Hindlimb muscle (tissue), 1 donor: ENCODE measurements at regions not wholly inside any gene's neighbourhood (a gene's known extent, or its start where the extent isn't known, plus 50 kb on each side); places are given as distances from the start of the nearest gene placed in this dataset.

ENCODE experiments used
- DNase-seq: peaks from one replicate; pipeline ENCODE4 v3.0.0-alpha.2; 2013

DNA sequence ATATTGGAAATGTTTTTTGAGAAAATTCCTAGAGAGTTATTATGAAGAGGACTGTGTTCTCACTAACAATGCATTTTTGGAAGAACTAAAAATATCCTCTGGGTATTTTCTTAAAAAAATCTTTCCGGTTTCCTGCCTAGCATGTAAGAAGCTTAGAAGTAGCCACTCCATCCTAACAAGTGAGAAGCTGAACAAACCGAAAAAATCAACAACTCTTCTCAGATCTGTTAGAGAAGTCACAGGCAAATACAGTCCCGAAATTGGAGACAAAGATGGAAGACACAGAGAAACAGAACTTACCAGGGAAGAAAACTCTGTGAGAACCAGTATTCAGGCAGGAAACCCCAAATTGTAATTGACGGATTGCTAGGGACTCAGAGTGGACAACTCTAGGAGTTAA is 173.0 kb downstream of the KLF12 start:
- no peak for DNase-seq

DNA sequence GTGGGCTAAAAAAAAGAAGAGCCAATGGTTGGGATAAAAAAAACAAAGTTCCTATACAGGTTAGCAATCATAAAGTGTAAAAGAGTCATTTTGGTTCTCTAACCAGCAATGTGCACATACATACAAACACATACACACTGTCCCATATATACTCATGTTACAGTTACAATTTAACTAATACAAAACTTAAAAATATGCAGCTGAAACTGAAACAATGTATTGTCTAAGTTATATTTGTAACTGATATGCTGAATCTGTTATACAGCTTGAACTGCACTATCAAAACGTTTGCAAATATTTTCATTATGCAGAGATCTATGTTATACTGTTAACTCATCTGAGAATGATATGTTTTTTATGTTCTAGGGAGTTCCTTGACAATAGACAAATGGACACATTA is 173.7 kb downstream of the KLF12 start:
- DNase-seq: no peak

DNA sequence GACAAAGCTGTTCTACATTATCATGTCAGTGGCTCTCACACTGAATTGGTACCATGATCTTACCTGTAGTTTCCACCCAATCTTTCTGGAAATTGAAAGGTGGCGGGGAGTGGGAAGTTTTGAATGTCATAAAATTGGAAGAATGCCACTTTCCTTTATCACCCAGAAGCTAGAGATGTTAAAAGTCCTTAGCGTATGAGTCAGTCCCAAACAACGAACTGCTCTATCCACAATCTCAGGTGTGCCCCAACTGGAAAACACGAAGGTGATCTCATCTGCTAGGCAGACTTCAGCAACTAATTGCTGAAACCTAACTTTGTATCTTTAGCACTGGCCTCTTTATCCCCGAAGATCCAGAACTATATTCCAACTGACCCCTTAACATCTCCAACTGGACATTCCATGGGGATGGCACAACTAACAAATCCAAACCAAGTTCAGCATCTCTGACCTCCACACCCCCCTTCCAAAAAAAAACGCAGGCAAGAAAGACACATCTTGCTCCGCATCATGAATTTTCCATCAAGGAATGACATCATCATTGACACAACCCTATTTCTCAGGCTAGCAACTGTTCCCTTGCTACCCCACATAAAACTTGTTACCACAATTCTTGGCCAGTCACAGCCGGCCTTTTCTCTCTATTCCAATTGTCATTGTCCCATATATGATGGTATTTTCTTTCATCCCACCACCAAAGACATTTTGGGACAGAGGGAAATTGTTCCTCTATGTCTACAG is 175.4 kb downstream of the KLF12 start:
- DNase-seq: no peak

DNA sequence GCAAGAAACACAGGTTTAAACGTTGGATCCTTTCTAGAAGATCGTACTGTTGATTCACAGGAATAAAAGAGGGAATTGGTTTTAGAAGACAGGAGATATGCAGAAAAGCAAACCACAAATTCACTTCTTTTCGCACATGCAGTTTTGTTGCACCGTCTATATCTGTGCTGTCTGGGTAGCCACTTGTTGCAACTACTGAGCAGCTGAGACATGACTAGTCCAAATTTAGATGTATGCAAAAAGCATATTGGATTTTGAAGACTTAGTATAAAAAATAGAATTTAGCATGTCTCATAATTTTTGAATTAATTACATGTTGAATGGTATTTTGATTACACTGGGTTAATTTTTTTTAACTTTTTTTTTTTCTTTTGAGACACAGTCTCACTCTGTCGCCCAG is 176.3 kb downstream of the KLF12 start:
- DNase-seq: no peak

DNA sequence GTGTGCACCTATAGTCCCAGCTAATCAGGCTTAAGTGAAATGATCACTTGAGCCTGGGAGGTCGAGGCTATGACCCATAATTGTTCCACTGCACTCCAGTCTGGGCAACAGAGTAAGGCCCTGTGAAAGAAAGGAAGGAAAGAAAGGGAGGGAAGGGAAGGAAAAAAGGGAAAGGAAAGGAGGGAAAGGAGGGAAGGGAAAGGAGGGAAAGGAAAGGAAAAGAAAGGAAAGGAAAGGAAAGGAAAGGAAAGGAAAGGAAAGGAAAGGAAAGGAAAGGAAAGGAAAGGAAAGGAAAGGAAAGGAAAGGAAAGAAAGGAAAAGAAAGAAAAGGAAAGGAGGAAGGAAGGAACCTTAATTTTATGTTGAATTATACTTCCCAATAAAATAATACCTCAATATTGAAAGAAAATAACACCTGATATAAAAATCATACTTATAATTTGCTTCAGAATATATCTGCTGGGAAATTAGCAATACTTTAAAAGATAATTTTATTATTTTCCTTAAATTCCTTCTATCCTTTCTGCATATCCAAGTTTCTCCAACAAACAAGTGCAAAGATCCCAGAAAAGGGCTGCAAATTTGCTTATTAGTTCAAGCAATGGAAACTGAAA is 177.3 kb downstream of the KLF12 start:
- no peak for DNase-seq

DNA sequence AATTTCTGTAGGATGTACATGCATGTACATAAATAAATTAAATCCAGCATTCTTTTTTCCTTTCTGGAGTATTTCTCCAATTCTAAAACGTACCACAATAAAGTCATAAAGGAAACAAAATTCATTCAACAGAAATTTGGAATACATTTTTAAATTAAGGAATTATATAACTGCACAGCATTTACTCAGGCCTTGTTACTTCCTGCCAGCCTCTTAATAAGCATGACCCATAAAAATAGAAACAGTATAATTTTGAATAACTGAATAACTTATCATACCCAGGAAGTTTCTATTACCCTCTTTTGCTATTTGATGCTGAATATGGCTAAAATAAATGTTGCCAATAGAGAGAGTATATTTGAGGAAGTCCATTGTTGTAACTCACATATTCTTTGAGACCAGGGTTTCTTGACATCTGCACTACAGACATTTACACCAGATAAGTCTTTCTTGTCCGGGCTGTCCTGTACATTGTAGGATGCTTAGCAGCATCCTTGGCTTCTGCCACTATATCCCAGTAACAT is 178.2 kb downstream of the KLF12 start:
- no peak for DNase-seq

DNA sequence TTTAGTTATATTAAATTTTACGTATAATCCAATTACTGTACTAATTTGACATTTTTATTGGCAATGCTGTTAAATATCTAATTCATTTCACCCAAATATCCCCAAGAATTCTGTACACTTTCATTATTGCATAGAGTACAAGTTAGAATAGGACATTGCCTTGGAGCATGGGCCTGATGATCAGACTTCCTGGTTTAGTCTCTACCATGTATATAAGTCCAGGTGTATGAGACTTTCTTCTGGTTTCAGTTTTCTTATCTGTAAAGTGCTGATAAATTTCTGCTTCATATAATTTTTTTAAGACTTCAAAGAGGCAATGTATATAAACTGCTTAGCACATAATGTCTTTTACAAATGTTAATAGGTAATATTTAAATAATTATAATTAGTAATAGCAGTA is 179.4 kb downstream of the KLF12 start:
- DNase-seq: no peak

DNA sequence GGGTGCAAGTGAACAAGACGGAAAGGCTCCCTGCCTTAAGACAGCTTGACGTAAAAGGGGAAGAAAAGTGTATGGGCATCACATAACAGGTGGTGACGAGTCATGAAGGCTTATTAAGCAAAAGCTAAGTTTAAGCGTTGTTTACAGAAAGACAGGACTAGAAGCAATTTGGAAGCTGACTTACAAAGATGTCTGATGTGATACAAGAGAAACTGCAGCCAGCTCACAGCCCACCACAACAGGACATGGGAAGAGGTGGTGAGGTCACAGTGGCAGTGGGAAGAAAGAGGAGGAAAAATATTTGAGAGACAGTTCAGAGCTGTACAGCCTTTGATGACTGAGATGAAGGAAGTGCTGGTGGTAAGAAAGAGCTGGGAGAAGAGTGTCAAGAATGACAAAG is 181.6 kb downstream of the KLF12 start:
- DNase-seq: no peak

DNA sequence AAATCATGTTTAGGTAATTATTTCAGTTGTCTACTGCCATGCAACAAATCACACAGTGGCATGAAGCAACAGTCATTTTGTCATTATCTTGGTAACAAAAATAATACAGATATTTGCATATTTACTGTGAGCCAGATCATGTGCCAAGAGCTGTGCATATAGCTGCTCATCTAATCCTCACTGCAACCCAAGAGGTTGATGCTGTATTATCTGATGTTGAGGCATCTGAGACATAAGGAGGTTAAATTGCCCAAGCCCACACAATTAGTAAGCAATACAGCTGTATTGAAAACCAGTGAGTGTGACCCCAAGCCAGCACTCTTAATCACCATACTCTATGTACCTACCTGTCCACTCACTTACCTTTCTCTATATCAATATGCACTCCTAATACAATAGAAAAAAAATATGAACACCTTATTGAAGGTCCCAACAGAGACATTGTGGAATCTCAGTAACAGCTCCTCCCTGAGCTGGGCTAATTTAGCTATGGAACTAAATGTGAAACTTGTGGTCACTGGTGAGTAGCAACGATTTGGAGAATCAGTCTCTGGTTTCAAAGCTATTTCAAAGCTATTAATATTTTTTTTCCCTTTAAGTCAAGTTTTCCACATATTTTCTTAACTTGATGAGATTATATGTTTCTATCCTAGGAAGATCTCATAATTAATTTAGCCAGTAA is 185.2 kb downstream of the KLF12 start:
- DNase-seq: no peak

DNA sequence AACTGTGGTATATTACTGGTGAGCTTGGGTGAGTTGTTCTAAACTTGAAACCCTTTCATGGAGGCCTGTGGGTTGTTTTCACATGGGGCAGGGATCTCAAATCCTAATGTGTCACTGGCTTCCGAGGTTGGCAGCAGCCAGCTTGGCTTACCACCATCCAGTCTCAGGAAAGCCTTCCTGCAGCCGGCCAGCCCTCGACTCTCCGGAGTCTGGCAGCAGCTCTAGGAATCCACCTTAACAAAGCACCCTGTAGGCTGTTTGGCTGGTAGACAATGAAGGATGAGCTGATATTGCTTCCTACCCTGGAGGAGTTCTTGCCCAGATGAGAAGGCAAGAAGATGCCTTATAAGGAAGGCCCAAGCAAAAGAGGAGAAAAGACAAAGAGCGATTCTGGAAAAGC is 188.3 kb downstream of the KLF12 start:
- no peak for DNase-seq

DNA sequence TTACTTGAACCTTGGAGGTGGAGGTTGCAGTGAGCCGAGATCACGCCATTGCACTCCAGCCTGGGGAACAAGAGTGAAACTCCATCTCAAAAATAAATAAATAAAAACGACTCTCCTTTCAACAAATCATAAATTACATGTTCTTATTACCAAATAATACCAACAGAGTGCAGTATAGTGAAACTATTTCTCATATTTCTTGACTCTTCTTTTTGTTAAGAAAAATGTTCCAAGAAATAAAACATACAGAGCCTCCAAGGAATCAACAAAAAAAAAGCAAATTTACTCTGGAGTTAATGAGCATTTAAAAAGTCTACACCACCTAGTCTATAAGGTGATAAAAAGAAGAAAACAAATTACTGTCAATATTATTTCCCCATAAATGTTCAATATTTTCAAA is 188.8 kb downstream of the KLF12 start:
- no peak for DNase-seq

DNA sequence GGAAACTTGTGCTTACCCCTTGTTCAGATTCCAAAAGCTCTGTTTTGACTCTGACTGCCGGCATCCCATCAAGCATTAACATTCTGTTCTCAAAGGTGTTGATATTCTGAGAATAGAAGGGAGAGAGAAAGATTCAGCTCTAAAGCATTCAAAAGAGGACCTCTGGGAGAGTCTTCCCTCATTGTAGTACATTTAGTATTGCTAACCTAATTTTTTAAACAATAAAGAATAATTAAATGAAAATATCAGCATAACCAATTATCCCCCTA is 190.3 kb downstream of the KLF12 start:
- no peak for DNase-seq

DNA sequence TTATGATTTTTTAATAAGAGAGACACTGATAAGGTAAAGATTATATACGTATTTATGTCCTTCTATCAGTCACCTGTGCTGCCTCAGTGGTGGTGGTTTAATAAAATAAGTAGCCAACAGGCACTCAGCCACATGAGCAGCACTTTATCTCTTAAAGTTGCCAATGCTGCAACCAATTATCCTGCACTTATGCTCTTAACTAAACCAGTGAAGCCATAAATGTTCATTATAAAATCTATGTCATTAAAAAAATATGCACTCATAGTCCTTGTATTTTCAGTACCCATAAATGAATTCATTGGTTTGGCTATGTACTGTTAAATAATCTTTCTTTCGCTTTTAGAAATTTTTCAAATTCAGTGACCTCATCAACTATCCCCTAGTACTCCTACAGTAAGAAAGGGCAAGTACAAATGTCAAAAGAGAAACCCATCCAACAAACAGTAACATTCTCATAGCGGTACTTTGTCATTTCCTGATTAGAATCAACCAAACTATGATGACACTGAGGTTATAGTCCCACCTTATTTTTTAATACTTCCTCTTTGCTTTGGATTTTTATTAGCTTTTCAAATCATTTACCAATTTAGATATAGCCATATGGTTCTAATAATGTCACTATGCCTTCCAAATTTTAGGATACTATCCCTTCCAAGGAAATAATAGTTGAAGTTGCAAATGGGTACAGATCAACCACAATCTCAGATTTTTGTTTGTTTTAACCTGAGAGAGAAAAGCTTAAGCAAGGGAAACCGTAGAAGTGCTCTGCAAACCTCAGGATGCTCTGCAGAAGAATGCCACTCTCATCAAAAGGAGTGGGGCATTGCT is 190.9 kb downstream of the KLF12 start:
- no peak for DNase-seq

DNA sequence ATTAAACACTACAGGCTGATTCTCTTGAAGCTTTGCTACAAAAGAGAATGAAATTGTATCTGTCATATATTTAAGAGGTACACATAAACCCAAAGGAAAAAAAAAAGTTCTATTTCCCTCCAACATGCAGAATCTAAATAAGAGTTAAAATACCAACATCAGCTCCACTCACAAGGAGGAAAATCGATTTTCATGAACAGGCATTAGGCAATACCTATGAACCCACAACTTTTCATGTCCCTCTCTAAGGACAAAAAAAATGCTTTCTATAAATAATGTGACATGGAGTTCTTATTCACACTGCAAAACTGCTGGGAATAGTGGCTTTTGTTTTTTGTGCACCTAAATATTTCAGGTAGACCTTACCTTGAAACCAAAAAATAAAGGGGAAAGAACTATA is 192.5 kb downstream of the KLF12 start:
- DNase-seq: no peak

DNA sequence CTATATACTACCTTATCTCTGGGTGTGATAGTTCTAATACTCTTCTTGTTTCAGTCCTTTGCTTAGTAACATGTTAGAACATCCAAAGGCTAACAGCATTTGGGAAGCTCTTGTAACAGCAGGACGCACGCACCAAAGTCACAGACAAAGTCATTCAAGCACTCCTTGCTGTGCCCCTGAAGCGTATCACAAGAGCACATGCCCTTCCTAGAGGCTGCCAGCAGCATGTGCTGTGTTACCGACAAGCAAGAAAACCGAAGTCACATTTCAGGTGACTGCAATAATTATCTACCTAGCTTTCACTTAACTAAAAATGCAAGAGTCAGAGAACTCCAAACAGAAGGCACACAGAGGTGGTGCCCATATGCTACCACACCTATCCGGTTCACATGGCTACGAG is 194.1 kb downstream of the KLF12 start:
- no peak for DNase-seq

DNA sequence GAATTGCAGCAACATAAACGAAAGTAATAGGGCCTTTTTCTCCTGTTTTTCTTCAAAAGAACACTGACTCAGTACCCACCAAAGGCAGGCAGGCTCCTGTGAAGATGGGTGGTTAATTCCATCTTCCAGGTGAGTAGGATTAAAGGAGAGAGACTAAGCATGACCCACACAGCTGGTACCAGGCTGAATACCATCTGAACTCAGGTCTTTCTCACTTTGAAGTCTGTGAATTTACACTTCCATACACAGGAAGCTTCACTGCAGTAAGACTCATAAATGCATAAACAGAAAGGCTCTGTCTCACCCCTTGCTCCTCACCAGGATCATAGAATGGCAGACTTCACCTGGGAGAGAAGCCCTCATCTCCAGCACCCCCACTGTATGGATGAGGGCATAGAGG is 194.6 kb downstream of the KLF12 start:
- no peak for DNase-seq

DNA sequence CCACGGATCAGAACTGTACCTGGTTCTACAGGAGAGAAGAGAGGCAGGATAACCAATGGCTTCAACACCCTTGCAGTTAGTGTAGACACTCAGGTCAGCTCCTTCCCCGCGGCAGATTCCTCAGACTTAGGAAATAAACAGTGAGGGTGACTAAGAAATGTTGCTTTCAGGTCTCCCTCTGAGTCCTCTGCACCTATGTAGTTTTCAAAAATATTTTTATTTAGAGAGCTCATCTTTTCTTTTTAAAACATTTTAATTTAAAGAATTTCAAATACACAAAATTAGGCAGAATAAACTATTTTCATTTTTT is 195.2 kb downstream of the KLF12 start:
- DNase-seq: no peak

DNA sequence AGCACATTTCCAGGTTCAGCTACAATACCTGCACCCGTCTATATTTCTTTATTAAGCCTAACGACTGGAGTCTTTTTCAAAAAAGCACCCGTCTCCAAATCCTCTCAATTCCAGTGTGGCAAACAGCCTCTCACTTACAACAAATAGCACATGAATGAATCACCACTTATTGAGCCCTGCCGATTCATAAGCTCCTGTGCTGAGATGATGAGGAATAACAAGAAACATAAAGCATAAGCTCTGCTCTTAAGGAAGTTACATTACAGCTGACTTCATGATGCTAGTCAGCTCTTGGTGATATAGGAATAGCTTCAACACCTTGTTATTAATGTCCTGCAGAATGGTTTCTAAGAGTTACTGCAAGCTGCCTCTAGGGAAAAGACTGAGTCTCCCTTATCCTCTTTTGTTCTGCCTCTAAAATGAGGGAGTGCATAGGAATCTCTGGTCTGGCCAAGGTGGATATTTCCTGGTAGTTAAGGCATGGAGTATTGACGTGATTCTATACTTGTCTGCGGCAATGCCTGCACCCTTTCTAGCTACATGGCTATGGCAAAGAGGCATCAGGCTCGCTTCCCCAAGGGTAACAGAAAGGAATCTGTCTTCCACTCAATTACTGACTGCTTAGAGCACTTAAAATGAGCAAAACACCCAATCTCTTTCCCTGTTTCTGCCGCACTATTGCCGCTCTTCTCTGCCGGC is 195.7 kb downstream of the KLF12 start:
- no peak for DNase-seq

DNA sequence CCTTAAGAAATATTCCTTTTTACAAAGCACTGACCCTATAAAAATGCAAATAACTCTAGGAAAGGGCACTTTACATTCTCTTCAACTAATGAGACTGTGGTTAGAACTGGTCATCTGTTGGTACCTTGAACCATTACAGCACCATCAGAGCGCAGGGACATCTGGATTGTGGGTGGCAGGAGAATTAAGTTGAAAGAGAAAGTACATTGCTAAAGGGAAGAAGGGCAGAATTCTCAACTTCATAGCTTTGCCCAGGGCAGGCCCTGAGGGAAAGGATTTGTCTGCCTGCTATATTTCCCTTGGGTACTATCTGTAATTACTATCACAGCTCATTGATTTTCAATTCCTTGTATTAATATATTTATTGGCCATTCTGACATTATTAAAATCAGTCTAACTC is 196.8 kb downstream of the KLF12 start:
- DNase-seq: no peak

DNA sequence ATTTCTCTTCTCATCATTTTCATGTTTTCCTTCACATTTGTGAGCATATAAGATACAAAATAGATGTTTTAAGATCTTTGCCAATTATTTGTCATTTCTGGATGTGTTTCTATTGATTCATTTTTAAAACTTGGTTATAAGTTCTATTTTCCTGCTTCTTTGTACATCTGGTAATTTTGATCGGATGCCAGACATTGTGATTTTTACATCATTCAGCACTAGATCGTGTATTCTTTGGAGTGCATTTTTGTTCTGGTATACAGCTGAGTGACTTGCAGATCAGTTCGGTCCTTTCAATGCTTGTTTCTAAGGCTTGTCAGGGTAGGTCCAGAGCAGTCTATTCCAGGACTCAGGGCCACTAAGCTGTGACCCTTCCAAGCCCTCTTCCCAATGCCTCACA is 198.2 kb downstream of the KLF12 start:
- DNase-seq: peak; percentile 67

DNA sequence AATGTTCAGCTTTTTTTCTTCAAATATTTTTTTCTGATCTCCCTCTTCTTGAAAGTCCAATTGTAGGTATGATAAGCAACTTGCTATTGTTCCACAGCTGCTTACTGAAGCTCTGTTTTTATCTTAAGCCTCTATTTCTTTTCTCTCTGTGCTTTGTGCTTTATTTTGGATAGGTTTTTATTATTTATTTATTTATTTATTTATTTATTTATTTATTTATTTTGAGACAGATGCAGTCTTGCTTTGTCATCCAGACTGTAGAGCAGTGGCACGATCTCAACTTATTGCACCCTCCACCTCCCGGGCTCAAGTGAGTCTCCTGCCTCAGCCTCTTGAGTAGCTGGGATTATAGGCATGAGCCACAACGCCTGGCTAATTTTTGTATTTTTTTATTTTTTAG is 199.4 kb downstream of the KLF12 start:
- DNase-seq: no peak

DNA sequence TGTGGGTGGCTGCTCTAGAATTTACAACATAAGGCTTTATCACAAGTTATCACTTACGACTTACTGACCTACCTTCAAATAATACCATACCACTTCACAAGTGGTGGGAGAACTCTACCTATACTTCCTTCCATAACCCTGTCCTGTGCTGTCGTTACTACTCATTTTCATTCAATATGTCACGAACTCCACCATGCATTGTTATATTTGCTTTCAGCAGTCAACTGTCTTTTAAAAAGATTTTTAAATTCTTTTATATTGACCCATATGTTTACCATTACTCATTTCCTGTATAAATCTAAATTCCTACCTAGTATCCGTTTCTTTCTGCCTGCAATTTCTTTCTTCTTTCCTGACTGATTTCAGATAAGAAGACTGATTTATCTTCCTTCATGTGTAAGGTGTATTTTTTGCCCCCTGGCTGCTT is 200.0 kb downstream of the KLF12 start:
- no peak for DNase-seq

DNA sequence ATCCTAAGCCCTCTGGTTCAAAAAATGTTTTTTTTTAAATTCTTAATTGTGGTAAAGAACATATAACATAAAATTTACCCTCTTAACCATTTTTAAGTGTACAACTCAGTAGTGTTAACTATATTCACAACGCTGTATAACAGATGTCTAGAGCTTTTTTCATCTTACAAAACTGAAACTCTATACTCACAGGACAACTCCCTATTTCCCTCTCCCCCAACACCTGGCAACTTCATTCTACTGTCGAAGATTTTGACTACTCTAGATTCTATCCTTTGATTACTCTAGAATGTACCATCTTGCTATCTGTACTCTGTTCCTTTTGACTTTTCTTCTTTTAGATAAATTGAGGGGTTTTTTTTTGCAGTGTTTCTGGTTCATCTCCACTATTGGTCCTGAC is 200.4 kb downstream of the KLF12 start:
- no peak for DNase-seq
